HepG2 (cell line): ENCODE measurements at regions not wholly inside any gene's neighbourhood (a gene's known extent, or its start where the extent isn't known, plus 50 kb on each side); places are given as distances from the start of the nearest gene placed in this dataset.
A peak's percentile ranks its signal among the peaks of the same experiment; 100 is the strongest.

Experiments used
- ATAC-seq: fragments of 200-7000 bp; cut with Tn5 transposase; 3 replicates; pipeline ENCODE4 v1.9.1; 2020; ENCODE audit warnings: mild to moderate bottlenecking, moderate library complexity
- BruUV-seq: library from RNA; stranded (reverse); fragments of 400-500 nt; replicated peaks from 2 replicates; lab custom pipeline; 2021; lab: Mats Ljungman, UMichigan
- CTCF ChIA-PET: fragments of 300-600 bp; formaldehyde crosslinking; extraction: SDS; loops from one replicate; lab custom pipeline; 2021; ENCODE audit warnings: low total read pairs, inconsistent platforms, low intra/inter-chr PET ratio; lab: Yijun Ruan, JAX
- POLR2A ChIA-PET: fragments of 350-600 bp; sonication (Branson Sonifier 250); formaldehyde crosslinking; loops from one replicate; lab custom pipeline; 2020; ENCODE audit warnings: antibody characterized with exemption, inconsistent platforms; lab: Yijun Ruan, JAX
- DNase-seq: peaks from one replicate; pipeline ENCODE4 v3.0.0-alpha.2; 2015; ENCODE audit warnings: low spot score
- FAIRE-seq: peaks from 3 replicates; lab custom pipeline; 2011; peaks lifted over from hg19 to GRCh38; lab: Jason Lieb, UNC
- H2AFZ ChIP-seq: one replicate; pipeline ENCODE4 v1.6.1; 2011; ENCODE audit warnings: low read length, inconsistent platforms
- H3K27ac ChIP-seq: fragments of 300-600 bp; 3 replicates; pipeline ENCODE4 v1.8.0; 2011; ENCODE audit warnings: mixed run types, mild to moderate bottlenecking, mixed read lengths, low read length, inconsistent platforms; ENCODE audit not compliant: insufficient read depth; ENCODE audit errors: extremely low read length
- H3K27me3 ChIP-seq, 2 experiments: fragments of 200-600 bp in 1 of 2; 2 replicates in 1 of 2; 3 replicates in 1 of 2; pipeline versions ENCODE4 v1.6.0 to v1.8.0; 2011; ENCODE audit warnings: low read length in 2 of 2, mild to moderate bottlenecking in 2 of 2, moderate library complexity in 2 of 2, inconsistent platforms in 1 of 2; ENCODE audit not compliant: insufficient read depth in 2 of 2, control insufficient read depth in 1 of 2
- H3K36me3 ChIP-seq, 2 experiments: fragments of 200-600 bp in 1 of 2; replicated peaks in 1 of 2; 2 replicates in 1 of 2; 3 replicates in 1 of 2; pipeline versions ENCODE4 v1.5.1 to v1.8.0; 2011; ENCODE audit warnings: low read length in 2 of 2, inconsistent platforms in 1 of 2; ENCODE audit not compliant: insufficient read depth in 2 of 2, control insufficient read depth in 1 of 2
- H3K4me1 ChIP-seq: 2 replicates; pipeline ENCODE4 v1.5.1; 2012; ENCODE audit warnings: low read length, inconsistent platforms; ENCODE audit not compliant: insufficient read depth
- H3K4me2 ChIP-seq: 2 replicates; pipeline ENCODE4 v1.6.0; 2011; ENCODE audit warnings: low read depth, low read length, inconsistent platforms
- H3K4me3 ChIP-seq, 3 experiments: fragments of 200-600 bp in 1 of 3; sonication (generic), shearing (Covaris generic) in 1 of 3; replicated peaks in 1 of 3; 2 replicates each; pipeline ENCODE4 v1.5.1; 2011 to 2016; ENCODE audit warnings: low read length in 3 of 3, inconsistent platforms in 2 of 3, low read depth in 2 of 3, mild to moderate bottlenecking in 2 of 3, control low read depth in 1 of 3, mixed read lengths in 1 of 3; ENCODE audit not compliant: insufficient read depth in 1 of 3
- H3K79me2 ChIP-seq: one replicate; pipeline ENCODE4 v1.6.1; 2011; ENCODE audit warnings: low read length, inconsistent platforms; ENCODE audit not compliant: insufficient read depth
- H3K9ac ChIP-seq: 2 replicates; pipeline ENCODE4 v1.6.0; 2011; ENCODE audit warnings: mild to moderate bottlenecking, low read depth, low read length, inconsistent platforms; ENCODE audit not compliant: insufficient read depth
- H3K9me3 ChIP-seq: 2 replicates; pipeline ENCODE4 v1.5.1; 2012; ENCODE audit warnings: mild to moderate bottlenecking, low read length
- H4K20me1 ChIP-seq: 2 replicates; pipeline ENCODE4 v1.6.0; 2011; ENCODE audit warnings: inconsistent platforms, mild to moderate bottlenecking, low read length, moderate library complexity; ENCODE audit not compliant: insufficient read depth
- CREB1 ChIP-seq, 2 experiments: fragments of 450-650 bp in 1 of 2; IDR thresholded peaks; 2 replicates each; pipeline ENCODE4 v1.6.1; 2016 to 2017; ENCODE audit warnings: control low read depth in 1 of 2, mild to moderate bottlenecking in 1 of 2, missing compliant biosample characterization in 1 of 2, missing genetic modification characterization in 1 of 2
- NFATC3 ChIP-seq: sonication (generic); formaldehyde crosslinking; IDR thresholded peaks from 2 replicates; pipeline ENCODE4 v1.5.1; 2020; ENCODE audit warnings: mild to moderate bottlenecking, missing genetic modification reagents
- TGIF2 ChIP-seq: IDR thresholded peaks from 2 replicates; pipeline ENCODE4 v1.6.1; 2016; ENCODE audit warnings: control low read depth, missing compliant biosample characterization
- ZNF713 ChIP-seq: sonication (generic); formaldehyde crosslinking; IDR thresholded peaks from 2 replicates; pipeline ENCODE4 v1.4.0; 2020; ENCODE audit warnings: mild to moderate bottlenecking, missing genetic modification reagents
- ZNF772 ChIP-seq: sonication (generic); formaldehyde crosslinking; IDR thresholded peaks from 2 replicates; pipeline ENCODE4 v1.5.0; 2020; ENCODE audit warnings: mild to moderate bottlenecking, missing genetic modification reagents
- WGBS: methylation state at CpG from one replicate; pipeline ENCODE4 v1.1.6; 2017; ENCODE audit warnings: low lambda C conversion rate; 5-methylcytosine and 5-hydroxymethylcytosine counted together
- in situ Hi-C: cut with HindIII; loops from 2 replicates; pipeline ENCODE4 v1.10.0; 2017; ENCODE audit warnings: low pct_unique_long_range_greater_than_20kb; ENCODE audit not compliant: extremely low pct_ligation_motif_present
- intact Hi-C: fragments of 100-400 bp; cut with micrococcal nuclease; formaldehyde crosslinking; loops from one replicate; pipeline ENCODE4 v1.10.0; 2022; ENCODE audit not compliant: unreplicated experiment

DNA sequence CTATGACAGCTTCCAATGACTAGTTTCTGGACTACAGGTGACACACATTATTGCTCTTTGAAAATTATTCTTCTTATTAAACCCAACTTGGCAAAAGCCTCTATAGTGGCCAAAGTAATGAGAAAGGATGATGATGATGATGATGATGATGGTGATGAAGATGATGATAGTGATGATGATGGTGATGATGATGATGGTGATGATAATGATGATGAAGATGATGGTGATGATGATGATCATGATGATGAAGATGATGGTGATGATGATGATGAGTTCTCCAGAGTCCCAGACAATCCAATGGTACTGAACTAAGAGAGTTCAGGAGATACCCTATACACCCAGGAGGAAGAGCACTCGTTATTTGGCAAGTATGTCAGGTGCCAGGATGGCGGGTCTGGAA, 739.4 kb downstream of the IRX1 start:
- no peak for TF ChIP-seq NFATC3
- no peak for TF ChIP-seq ZNF713
- TF ChIP-seq TGIF2 (CRISPR knock-in tag), result no peak
- TF ChIP-seq CREB1 (IDR thresholded peaks at IDR 0.05), result peak; percentile 95
- TF ChIP-seq CREB1 (CRISPR knock-in tag; IDR thresholded peaks at IDR 0.05), result no peak
- no peak overlapping the region for H3K4me3 ChIP-seq
- H3K27ac ChIP-seq, result no peak overlapping the region
- H3K4me1 ChIP-seq, result no peaks in the 10 kb centered on the region
- peaks cover 95% of the 10 kb centered on the region for H3K9me3 ChIP-seq
- no peaks in the 10 kb centered on the region; a peak in 1 of 5 replicates for H3K27me3 ChIP-seq
- FAIRE-seq (no peak), DNase-seq (no peak), ATAC-seq (no peak)
- H3K79me2 ChIP-seq, result no peaks in the 10 kb centered on the region
- H3K9ac ChIP-seq, result no peak overlapping the region
- intact Hi-C loops, result no loop called here
- no peak overlapping the region for H2AFZ ChIP-seq
- H4K20me1 ChIP-seq, result no peaks in the 10 kb centered on the region
- POLR2A ChIA-PET, result no interaction called here
- no peak overlapping the region for H3K4me2 ChIP-seq
- no TSS peak for BruUV-seq
- CTCF ChIA-PET, result no interaction called here
- in situ Hi-C loops, result no loop called here
- 0% methylated on average over 2 of the region's 2 CpGs for WGBS
- H3K36me3 ChIP-seq, result no peaks in the 10 kb centered on the region

DNA sequence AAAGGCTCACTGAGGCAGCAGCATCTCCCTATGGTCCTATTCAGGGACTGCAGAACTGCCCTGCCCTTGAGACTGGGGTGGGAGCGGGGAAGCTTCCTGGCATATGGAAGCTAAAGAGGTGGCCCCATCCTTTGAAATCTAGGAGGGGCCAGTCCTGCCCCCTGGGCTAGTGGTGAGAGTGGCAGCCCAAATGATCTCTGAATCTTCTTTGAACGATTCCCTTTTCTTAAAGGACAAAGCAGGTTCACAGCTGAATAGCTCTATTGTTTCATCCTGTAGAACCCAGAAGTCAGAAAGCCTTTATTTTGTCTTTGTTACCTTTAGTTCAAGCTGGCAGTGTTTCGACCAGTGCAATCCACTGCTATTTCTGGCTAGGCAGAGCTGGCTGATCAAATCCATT, 741.9 kb downstream of the IRX1 start:
- DNase-seq (no peak), FAIRE-seq (no peak), ATAC-seq (no peak)
- Histone ChIP-seq H3K36me3 (no peaks in the 10 kb centered on the region), H3K79me2 (no peaks in the 10 kb centered on the region), H2AFZ (no peak overlapping the region), H3K4me3 (no peak overlapping the region), H3K4me2 (no peak overlapping the region), H3K9ac (no peak overlapping the region), H3K4me1 (no peaks in the 10 kb centered on the region), H3K27ac (no peak overlapping the region), H4K20me1 (no peaks in the 10 kb centered on the region), H3K9me3 (peaks cover 93% of the 10 kb centered on the region), H3K27me3 (no peaks in the 10 kb centered on the region; a peak in 1 of 5 replicates)
- BruUV-seq, result no TSS peak
- in situ Hi-C loops (no loop called here), intact Hi-C loops (no loop called here)
- 2% methylated on average over 3 of the region's 3 CpGs for WGBS
- POLR2A ChIA-PET, result no interaction called here
- CTCF ChIA-PET, result no interaction called here
- no peak for TF ChIP-seq ZNF772 (CRISPR knock-in tag)
